ENCODE measurements at regions not wholly inside any gene's neighbourhood (a gene's known extent, or its start where the extent isn't known, plus 50 kb on each side); places are given as distances from the start of the nearest gene placed in this dataset.

- FAIRE-seq (no peak), DNase-seq (ENCODE audit: low read depth in 1 of 2, low spot score in 1 of 2) (no peak), ATAC-seq (no peak)
- Histone ChIP-seq H3K9me3 (no peaks in the 10 kb centered on the region), H3K27ac (peak overlapping the region; percentile 35 to 80; a peak in 4 of 6 replicates), H3K4me2 (no peak overlapping the region), H3K4me1 (peaks cover 53% of the 10 kb centered on the region), H3K4me3 (no peak overlapping the region)
- WGBS (ENCODE audit: missing lambda C conversion rate) = 84% methylated on average over 9 of the region's 9 CpGs
- CTCF ChIA-PET = interaction anchor here (0.9 to 2.7 kb wide), 4 partner anchors 45 to 133 kb away, joined by 3 to 11 read pairs (median 6); no protein-coding TSS in a partner anchor
- POLR2A ChIA-PET = no interaction called here
- TF ChIP-seq ZNF302 (CRISPR knock-in tag; IDR thresholded peaks at IDR 0.05) = no peak
Observed at GRCh38 chr14:49994951-49995561, 102.2 kb downstream of the ARF6 start.

GRCh38 chr14:49997991-49998390 lies 105.1 kb downstream of the ARF6 start:
- no peak for FAIRE-seq
- no peak for TF ChIP-seq KDM1A (IDR thresholded peaks at IDR 0.05; ENCODE audit: low read depth)
- no peak for TF ChIP-seq HDAC2 (IDR thresholded peaks at IDR 0.05)
- TF ChIP-seq NFE2L2 (conservative IDR thresholded peaks at IDR 0.05; ENCODE audit: low read length) = no peak
- no peak for TF ChIP-seq ZSCAN20 (CRISPR knock-in tag; IDR thresholded peaks at IDR 0.05)
- TF ChIP-seq MAFK (IDR thresholded peaks at IDR 0.05; ENCODE audit: partially characterized antibody) = no peak
- TF ChIP-seq EHMT2 (IDR thresholded peaks at IDR 0.05; ENCODE audit: low read depth) = no peak
- no peak for TF ChIP-seq JUNB (IDR thresholded peaks at IDR 0.05)
- TF ChIP-seq KDM5A (IDR thresholded peaks at IDR 0.05) = no peak
- no peak for TF ChIP-seq NR3C1 (IDR thresholded peaks at IDR 0.05)
- no peak for TF ChIP-seq HES2 (IDR thresholded peaks at IDR 0.05)
- Histone ChIP-seq H3K4me3 (no peak overlapping the region), H3K4me2 (no peak overlapping the region), H3K9me3 (no peaks in the 10 kb centered on the region), H3K4me1 (peaks cover 59% of the 10 kb centered on the region), H3K27ac (peak overlapping the region; percentile 90 to 94; a peak in 4 of 6 replicates)
- 88% methylated on average over 3 of the region's 4 CpGs for whole genome bisulfite sequencing (ENCODE audit: missing lambda C conversion rate)
- POLR2A ChIA-PET = no interaction called here
- no peak for ATAC-seq
- CTCF ChIA-PET = interaction anchor here (1.6 to 4.6 kb wide), 3 partner anchors 26 to 136 kb away, joined by 4 to 16 read pairs (median 4); no protein-coding TSS in a partner anchor
- no peak for DNase-seq (ENCODE audit: low read depth in 1 of 2, low spot score in 1 of 2)

- CTCF ChIA-PET = interaction anchor here (0.9 to 4.6 kb wide), 9 partner anchors 25 to 146 kb away, joined by 3 to 16 read pairs (median 4); partner anchors contain the start of gene NEMF
- no peak for FAIRE-seq
Observed at GRCh38 chr14:49999146-49999761, 106.4 kb downstream of the ARF6 start.

More at GRCh38 chr14:49999146-49999761, 106.4 kb downstream of the ARF6 start:
- Histone ChIP-seq H3K9me3 (no peaks in the 10 kb centered on the region), H3K4me3 (no peak overlapping the region), H3K4me2 (peak overlapping the region; percentile 88), H3K4me1 (peaks cover 56% of the 10 kb centered on the region), H3K27ac (peak overlapping the region; percentile 90 to 94)
- TF ChIP-seq BHLHE40 (IDR thresholded peaks at IDR 0.05; ENCODE audit: low read depth, low read length) (no peak), BCL3 (IDR thresholded peaks at IDR 0.05) (no peak), SMC3 (IDR thresholded peaks at IDR 0.05) (0 out of 3 replicates have a peak, but pooled peaks have one; percentile 17), FOSL2 (IDR thresholded peaks at IDR 0.05) (no peak), FOSL2 (CRISPR knock-in tag; IDR thresholded peaks at IDR 0.05) (peak; percentile 57), GATA3 (IDR thresholded peaks at IDR 0.05; ENCODE audit: borderline replicate concordance) (peak; percentile 73; the same call in 1 of the 2 replicates), NR3C1 (IDR thresholded peaks at IDR 0.05) (no peak), NPAS2 (CRISPR knock-in tag; IDR thresholded peaks at IDR 0.05; ENCODE audit: borderline replicate concordance) (no peak), RNF2 (IDR thresholded peaks at IDR 0.05; ENCODE audit: borderline replicate concordance, low read depth) (no peak)
- TF ChIP-seq, protein P1, sequence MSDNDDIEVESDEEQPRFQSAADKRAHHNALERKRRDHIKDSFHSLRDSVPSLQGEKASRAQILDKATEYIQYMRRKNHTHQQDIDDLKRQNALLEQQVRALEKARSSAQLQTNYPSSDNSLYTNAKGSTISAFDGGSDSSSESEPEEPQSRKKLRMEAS (IDR thresholded peaks at IDR 0.05) = peak; percentile 2; the same call in 1 of the 2 replicates
- POLR2A ChIA-PET = interaction anchor here (0.5 to 2.3 kb wide), 6 partner anchors 24 to 136 kb away, joined by 3 to 7 read pairs (median 5); partner anchors contain the start of gene ARF6
- DNase-seq (ENCODE audit: low read depth in 1 of 2, low spot score in 1 of 2) = peak; percentile 77 to 87
- 19% methylated on average over 5 of the region's 5 CpGs for WGBS (ENCODE audit: missing lambda C conversion rate)
- peak; percentile 61 for ATAC-seq

Measured in A549 (cell line).